ENCODE measurements at regions not wholly inside any gene's neighbourhood (a gene's known extent, or its start where the extent isn't known, plus 50 kb on each side); places are given as distances from the start of the nearest gene placed in this dataset.
A peak's percentile ranks its signal among the peaks of the same experiment; 100 is the strongest.

- Mint-ChIP-seq H3K9me3 (ENCODE audit: insufficient read depth) (no peaks in the 10 kb centered on the region), H3K4me3 (peak overlapping the region; percentile 59), H3K27me3 (no peaks in the 10 kb centered on the region), H3K27ac (peak overlapping the region; percentile 73), H3K4me1 (peaks cover 80% of the 10 kb centered on the region)
- H3K79me2 ChIP-seq (ENCODE audit: control insufficient read depth, insufficient read depth, low read length) = peaks cover under 1% of the 10 kb centered on the region
- ChIA-PET POLR2A (interaction anchor here (0.7 to 0.9 kb wide), 3 partner anchors 25 to 250 kb away, joined by 4 to 7 read pairs (median 5); no protein-coding TSS in a partner anchor), CTCF (interaction anchor here (0.7 to 2.2 kb wide), 9 partner anchors 14 to 230 kb away, joined by 3 to 7 read pairs (median 3); no protein-coding TSS in a partner anchor)
- intact Hi-C loops (cut with micrococcal nuclease) = loop anchor here (2.0 to 5.0 kb wide), 3 partner anchors 34 to 233 kb away; partner anchors contain the start of gene BCL11A
- H3K9ac ChIP-seq (ENCODE audit: low read length) = no peak overlapping the region
- peaks cover 61 to 62% of the 10 kb centered on the region in 2 donors for H3K4me1 ChIP-seq (ENCODE audit: control insufficient read depth in 2 of 2, insufficient read depth in 2 of 2, low read length in 2 of 2)
- DNase-seq = peak; percentile 20
- H3K9me3 ChIP-seq (ENCODE audit: control extremely low read depth in 1 of 3, control insufficient read depth in 2 of 3, insufficient read depth in 1 of 3, low read length in 2 of 3) = no peaks in the 10 kb centered on the region
- peak overlapping the region; percentile 58 for H3K4me2 ChIP-seq (replicated peaks; ENCODE audit: low read depth, low read length, poor library complexity, severe bottlenecking)
- H3K36me3 ChIP-seq (replicated peaks in 1 of 2; ENCODE audit: control extremely low read depth in 1 of 2, control insufficient read depth in 1 of 2, extremely low read depth in 1 of 2, insufficient read depth in 2 of 2, low read length in 1 of 2) = no peaks in the 10 kb centered on the region
- H3K27me3 ChIP-seq (replicated peaks in 1 of 4; ENCODE audit: control extremely low read depth in 1 of 4, control insufficient read depth in 3 of 4, insufficient read depth in 4 of 4, low read length in 3 of 4) = no peaks in the 10 kb centered on the region
- H3K4me3 ChIP-seq (ENCODE audit: control extremely low read depth in 1 of 5, extremely low read depth in 1 of 5, insufficient read depth in 1 of 5, low read depth in 2 of 5, low read length in 4 of 5) = no peak overlapping the region
- 42% methylated on average over 3 of the region's 3 CpGs for WGBS (ENCODE audit: insufficient coverage)
- TF ChIP-seq CTCF (IDR thresholded peaks at IDR 0.05) = no peak
- no peak for TF ChIP-seq EZH2 (IDR thresholded peaks at IDR 0.05; ENCODE audit: borderline replicate concordance, insufficient read depth, low read depth, low read length, poor library complexity, severe bottlenecking)
- ATAC-seq (ENCODE audit: low read depth) = no peak
- peak overlapping the region in 1 of 2 donors; percentile 11 for H3K27ac ChIP-seq (ENCODE audit: low read length in 2 of 2)
- no peaks in the 10 kb centered on the region for H4K20me1 ChIP-seq (ENCODE audit: control insufficient read depth, insufficient read depth, low read length, poor library complexity, severe bottlenecking)
- peak overlapping the region; percentile 17 for H2AFZ ChIP-seq (ENCODE audit: insufficient read depth, low read depth, low read length, poor library complexity, severe bottlenecking)
Observed at GRCh38 chr2:60319031-60319547, 234.4 kb downstream of the BCL11A start.

GRCh38 chr2:60318544-60318943, 234.9 kb downstream of the BCL11A start:
- no peak overlapping the region for H3K9ac ChIP-seq (ENCODE audit: low read length)
- peaks cover 66 to 67% of the 10 kb centered on the region in 2 donors for H3K4me1 ChIP-seq (ENCODE audit: control insufficient read depth in 2 of 2, insufficient read depth in 2 of 2, low read length in 2 of 2)
- H3K4me3 ChIP-seq (ENCODE audit: control extremely low read depth in 1 of 5, extremely low read depth in 1 of 5, insufficient read depth in 1 of 5, low read depth in 2 of 5, low read length in 4 of 5) = no peak overlapping the region
- peak overlapping the region; percentile 58 for H3K4me2 ChIP-seq (replicated peaks; ENCODE audit: low read depth, low read length, poor library complexity, severe bottlenecking)
- no peaks in the 10 kb centered on the region for H3K9me3 ChIP-seq (ENCODE audit: control extremely low read depth in 1 of 3, control insufficient read depth in 2 of 3, insufficient read depth in 1 of 3, low read length in 2 of 3)
- ChIA-PET CTCF (interaction anchor here (0.7 to 2.2 kb wide), 11 partner anchors 13 to 431 kb away, joined by 3 to 7 read pairs (median 3); no protein-coding TSS in a partner anchor), POLR2A (interaction anchor here (0.9 kb wide), 1 partner anchor 35 kb away, joined by 5 read pairs; no protein-coding TSS in a partner anchor)
- DNase-seq (no peak), ATAC-seq (ENCODE audit: low read depth) (no peak)
- H3K4me3 Mint-ChIP-seq = peak overlapping the region; percentile 46
- H4K20me1 ChIP-seq (ENCODE audit: control insufficient read depth, insufficient read depth, low read length, poor library complexity, severe bottlenecking) = no peaks in the 10 kb centered on the region
- no peak overlapping the region for H2AFZ ChIP-seq (ENCODE audit: insufficient read depth, low read depth, low read length, poor library complexity, severe bottlenecking)
- TF ChIP-seq CTCF (IDR thresholded peaks at IDR 0.05) (no peak), EZH2 (IDR thresholded peaks at IDR 0.05; ENCODE audit: borderline replicate concordance, insufficient read depth, low read depth, low read length, poor library complexity, severe bottlenecking) (no peak)
- H3K9me3 Mint-ChIP-seq (ENCODE audit: insufficient read depth) = no peaks in the 10 kb centered on the region
- H3K27me3 Mint-ChIP-seq = no peaks in the 10 kb centered on the region
- H3K27ac ChIP-seq (ENCODE audit: low read length in 2 of 2) = peak overlapping the region; percentile 56 to 75
- WGBS (ENCODE audit: insufficient coverage) = 95% methylated on average over 7 of the region's 9 CpGs
- intact Hi-C loops (cut with micrococcal nuclease) = loop anchor here (1.0 to 5.0 kb wide), 4 partner anchors 11 to 234 kb away; partner anchors contain the start of gene BCL11A
- H3K27me3 ChIP-seq (replicated peaks in 1 of 4; ENCODE audit: control extremely low read depth in 1 of 4, control insufficient read depth in 3 of 4, insufficient read depth in 4 of 4, low read length in 3 of 4) = no peaks in the 10 kb centered on the region
- peak overlapping the region; percentile 73 for H3K27ac Mint-ChIP-seq
- peaks cover 82% of the 10 kb centered on the region for H3K4me1 Mint-ChIP-seq
- H3K36me3 ChIP-seq (replicated peaks in 1 of 2; ENCODE audit: control extremely low read depth in 1 of 2, control insufficient read depth in 1 of 2, extremely low read depth in 1 of 2, insufficient read depth in 2 of 2, low read length in 1 of 2) = no peaks in the 10 kb centered on the region
- peaks cover 3% of the 10 kb centered on the region for H3K79me2 ChIP-seq (ENCODE audit: control insufficient read depth, insufficient read depth, low read length)
